ENCODE measurements at regions not wholly inside any gene's neighbourhood (a gene's known extent, or its start where the extent isn't known, plus 50 kb on each side); places are given as distances from the start of the nearest gene placed in this dataset.

- TF ChIP-seq CTCF (IDR thresholded peaks at IDR 0.05) (no peak), EZH2 (IDR thresholded peaks at IDR 0.05; ENCODE audit: borderline replicate concordance, insufficient read depth, low read depth, low read length, poor library complexity, severe bottlenecking) (no peak)
Observed at GRCh38 chr4:159500861-159501260, 398.0 kb downstream of the RAPGEF2 start.

Data from B cell (primary cell).